Osteocyte (in vitro differentiated cells): ENCODE measurements at regions not wholly inside any gene's neighbourhood (a gene's known extent, or its start where the extent isn't known, plus 50 kb on each side); places are given as distances from the start of the nearest gene placed in this dataset.

Experiments used
- DNase-seq: peaks from one replicate; pipeline ENCODE4 v3.0.0; 2021; ENCODE audit warnings: mixed read lengths; ENCODE audit not compliant: unreplicated experiment; ENCODE audit errors: extremely low spot score
- H3K27ac Mint-ChIP-seq: one replicate; pipeline ENCODE4 v1.8.0; 2021; ENCODE audit warnings: mild to moderate bottlenecking, mixed read lengths; ENCODE audit not compliant: unreplicated experiment
- H3K27me3 Mint-ChIP-seq: one replicate; pipeline ENCODE4 v1.8.0; 2021; ENCODE audit warnings: mixed read lengths; ENCODE audit not compliant: unreplicated experiment
- H3K36me3 Mint-ChIP-seq: one replicate; pipeline ENCODE4 v1.8.0; 2021; ENCODE audit warnings: mixed read lengths; ENCODE audit not compliant: unreplicated experiment
- H3K4me1 Mint-ChIP-seq: one replicate; pipeline ENCODE4 v1.8.0; 2021; ENCODE audit warnings: mixed read lengths; ENCODE audit not compliant: unreplicated experiment
- H3K4me3 Mint-ChIP-seq: one replicate; pipeline ENCODE4 v1.8.0; 2021; ENCODE audit warnings: mild to moderate bottlenecking, moderate library complexity, mixed read lengths; ENCODE audit not compliant: unreplicated experiment
- H3K9me3 Mint-ChIP-seq: one replicate; pipeline ENCODE4 v1.8.0; 2021; ENCODE audit warnings: mixed read lengths; ENCODE audit not compliant: unreplicated experiment
- CTCF ChIP-seq: fragments of 200-600 bp; sonication (generic); IDR thresholded peaks from 2 replicates; pipeline ENCODE4 v1.5.0; 2021; ENCODE audit warnings: antibody characterized with exemption, mild to moderate bottlenecking, moderate library complexity

- Mint-ChIP-seq H3K9me3 (no peaks in the 10 kb centered on the region), H3K27me3 (peaks cover 10% of the 10 kb centered on the region), H3K27ac (no peak overlapping the region), H3K36me3 (no peaks in the 10 kb centered on the region), H3K4me1 (peaks cover 24% of the 10 kb centered on the region), H3K4me3 (no peak overlapping the region)
- no peak for TF ChIP-seq CTCF
- no peak for DNase-seq
These were observed 152.2 kb upstream of the RGS6 start for GRCh38 chr14:71780075-71780474.

- no peak for TF ChIP-seq CTCF
- H3K4me1 Mint-ChIP-seq = peaks cover 24% of the 10 kb centered on the region
- no peak for DNase-seq
- peaks cover 7% of the 10 kb centered on the region for H3K27me3 Mint-ChIP-seq
- no peak overlapping the region for H3K4me3 Mint-ChIP-seq
- H3K27ac Mint-ChIP-seq = no peak overlapping the region
- H3K9me3 Mint-ChIP-seq = no peaks in the 10 kb centered on the region
- H3K36me3 Mint-ChIP-seq = no peaks in the 10 kb centered on the region
These were observed 151.4 kb upstream of the RGS6 start for GRCh38 chr14:71780822-71781221.

- TF ChIP-seq CTCF = no peak
- no peaks in the 10 kb centered on the region for H3K36me3 Mint-ChIP-seq
- H3K27me3 Mint-ChIP-seq = peaks cover 12% of the 10 kb centered on the region
- H3K4me1 Mint-ChIP-seq = peaks cover 21% of the 10 kb centered on the region
- H3K9me3 Mint-ChIP-seq = peaks cover 4% of the 10 kb centered on the region
- H3K27ac Mint-ChIP-seq = peak overlapping the region; percentile 90
- no peak for DNase-seq
- H3K4me3 Mint-ChIP-seq = peak overlapping the region; percentile 40
These were observed 149.1 kb upstream of the RGS6 start for GRCh38 chr14:71783088-71783487.

- peak overlapping the region; percentile 19 for H3K4me3 Mint-ChIP-seq
- peaks cover 13% of the 10 kb centered on the region for H3K27me3 Mint-ChIP-seq
- H3K4me1 Mint-ChIP-seq = peaks cover 21% of the 10 kb centered on the region
- H3K9me3 Mint-ChIP-seq = peaks cover 4% of the 10 kb centered on the region
- no peaks in the 10 kb centered on the region for H3K36me3 Mint-ChIP-seq
- no peak for DNase-seq
- peak overlapping the region; percentile 90 for H3K27ac Mint-ChIP-seq
- TF ChIP-seq CTCF = no peak
These were observed 148.4 kb upstream of the RGS6 start for GRCh38 chr14:71783786-71784185.

- no peak overlapping the region for H3K27ac Mint-ChIP-seq
- H3K4me3 Mint-ChIP-seq = no peak overlapping the region
- no peak for TF ChIP-seq CTCF
- DNase-seq = no peak
- H3K9me3 Mint-ChIP-seq = peaks cover 15% of the 10 kb centered on the region
- H3K36me3 Mint-ChIP-seq = no peaks in the 10 kb centered on the region
- H3K4me1 Mint-ChIP-seq = peaks cover 10% of the 10 kb centered on the region
- peaks cover 9% of the 10 kb centered on the region for H3K27me3 Mint-ChIP-seq
These were observed 143.2 kb upstream of the RGS6 start for GRCh38 chr14:71789005-71789404.
